IMR-90 (cell line): ENCODE measurements at regions not wholly inside any gene's neighbourhood (a gene's known extent, or its start where the extent isn't known, plus 50 kb on each side); places are given as distances from the start of the nearest gene placed in this dataset.

Experiments
- ATAC-seq: fragments of 200-7000 bp; cut with Tn5 transposase; 2 replicates; pipeline ENCODE4 v1.9.1; 2020; ENCODE audit warnings: low read depth, mild to moderate bottlenecking, moderate library complexity
- BruUV-seq: library from RNA; stranded (reverse); fragments of 400-500 nt; replicated peaks from 2 replicates; lab custom pipeline; 2021; lab: Mats Ljungman, UMichigan
- CTCF ChIA-PET: fragments of 300-600 bp; formaldehyde crosslinking; extraction: SDS; loops from one replicate; lab custom pipeline; 2021; ENCODE audit warnings: antibody characterized with exemption; lab: Yijun Ruan, JAX
- POLR2A ChIA-PET: fragments of 300-600 bp; sonication (Branson Sonifier 250); formaldehyde crosslinking; loops from one replicate; lab custom pipeline; 2022; ENCODE audit warnings: antibody characterized with exemption; ENCODE audit not compliant: unreplicated experiment; lab: Charles Lee
- DNase-seq: peaks from one replicate; pipeline ENCODE4 v3.0.0; 2013
- H2AFZ ChIP-seq: replicated peaks from 2 replicates; pipeline ENCODE3; 2013; ENCODE audit warnings: low read length, mild to moderate bottlenecking; ENCODE audit not compliant: poor library complexity
- H2AK5ac ChIP-seq: 2 replicates; pipeline ENCODE4 v1.6.1; 2013; ENCODE audit warnings: low read depth, low read length, inconsistent platforms
- H2AK9ac ChIP-seq: replicated peaks from 2 replicates; pipeline ENCODE3; 2013; ENCODE audit warnings: mild to moderate bottlenecking, low read depth, low read length, moderate library complexity; ENCODE audit not compliant: poor library complexity
- H2BK120ac ChIP-seq: 2 replicates; pipeline ENCODE4 v1.6.1; 2013; ENCODE audit warnings: low read depth, low read length, inconsistent platforms
- H2BK15ac ChIP-seq: 3 replicates; pipeline ENCODE4 v1.6.1; 2013; ENCODE audit warnings: low read depth, low read length, inconsistent platforms
- H2BK20ac ChIP-seq: 2 replicates; pipeline ENCODE4 v1.6.1; 2013; ENCODE audit warnings: low read depth, mild to moderate bottlenecking, inconsistent platforms, low read length, moderate library complexity
- H2BK5ac ChIP-seq: 2 replicates; pipeline ENCODE4 v1.6.1; 2013; ENCODE audit warnings: mild to moderate bottlenecking, low read depth, low read length, inconsistent platforms; ENCODE audit not compliant: poor library complexity, severe bottlenecking
- H3K14ac ChIP-seq: replicated peaks from 2 replicates; pipeline ENCODE4 v1.6.1; 2013; ENCODE audit warnings: low read depth, low read length, inconsistent platforms
- H3K18ac ChIP-seq: 2 replicates; pipeline ENCODE4 v1.6.1; 2013; ENCODE audit warnings: low read depth, low read length, control low read depth
- H3K23ac ChIP-seq: 2 replicates; pipeline ENCODE4 v1.6.1; 2013; ENCODE audit warnings: low read depth, low read length, inconsistent platforms
- H3K27ac ChIP-seq: 2 replicates; pipeline ENCODE4 v1.5.1; 2013; ENCODE audit warnings: mild to moderate bottlenecking, control low read depth, low read length; ENCODE audit not compliant: insufficient read depth
- H3K27me3 ChIP-seq: 2 replicates; pipeline ENCODE4 v1.6.1; 2013; ENCODE audit warnings: low read length; ENCODE audit not compliant: control insufficient read depth, insufficient read depth
- H3K36me3 ChIP-seq: 2 replicates; pipeline ENCODE4 v1.6.1; 2013; ENCODE audit warnings: low read length, mixed read lengths; ENCODE audit not compliant: control insufficient read depth, insufficient read depth
- H3K4ac ChIP-seq: 2 replicates; pipeline ENCODE4 v1.6.1; 2013; ENCODE audit warnings: low read depth, low read length, inconsistent platforms
- H3K4me1 ChIP-seq: 2 replicates; pipeline ENCODE4 v1.6.1; 2013; ENCODE audit warnings: low read length, mixed read lengths; ENCODE audit not compliant: control insufficient read depth, insufficient read depth
- H3K4me2 ChIP-seq: 2 replicates; pipeline ENCODE4 v1.6.1; 2013; ENCODE audit warnings: low read depth, mild to moderate bottlenecking, control low read depth, low read length, moderate library complexity
- H3K4me3 ChIP-seq: 2 replicates; pipeline ENCODE4 v1.5.1; 2013; ENCODE audit warnings: low read depth, mild to moderate bottlenecking, control low read depth, low read length, moderate library complexity; ENCODE audit not compliant: insufficient read depth
- H3K56ac ChIP-seq: 2 replicates; pipeline ENCODE4 v1.6.1; 2013; ENCODE audit warnings: low read length, inconsistent platforms; ENCODE audit not compliant: insufficient read depth; ENCODE audit errors: extremely low read depth
- H3K79me1 ChIP-seq, 2 experiments: 2 replicates each; pipeline ENCODE4 v1.6.1; 2013; ENCODE audit warnings: low read length in 2 of 2, inconsistent platforms in 1 of 2, low read depth in 1 of 2
- H3K9ac ChIP-seq: 2 replicates; pipeline ENCODE4 v1.6.1; 2013; ENCODE audit warnings: low read depth, low read length, control low read depth
- H3K9me1 ChIP-seq: 2 replicates; pipeline ENCODE4 v1.6.1; 2013; ENCODE audit warnings: low read length, inconsistent platforms; ENCODE audit not compliant: insufficient read depth
- H3K9me3 ChIP-seq: 2 replicates; pipeline ENCODE4 v1.6.1; 2013; ENCODE audit warnings: low read length; ENCODE audit not compliant: control insufficient read depth, insufficient read depth
- H4K20me1 ChIP-seq: 2 replicates; pipeline ENCODE4 v1.6.1; 2013; ENCODE audit warnings: low read length, inconsistent platforms; ENCODE audit not compliant: insufficient read depth
- H4K5ac ChIP-seq: 2 replicates; pipeline ENCODE4 v1.6.1; 2013; ENCODE audit warnings: mild to moderate bottlenecking, low read depth, low read length, control low read depth
- H4K8ac ChIP-seq, 2 experiments: 2 replicates each; pipeline ENCODE4 v1.6.1; 2013; ENCODE audit warnings: low read depth in 2 of 2, low read length in 2 of 2, control low read depth in 1 of 2, inconsistent platforms in 1 of 2
- H4K91ac ChIP-seq: 2 replicates; pipeline ENCODE4 v1.6.1; 2013; ENCODE audit warnings: low read depth, low read length, inconsistent platforms; ENCODE audit not compliant: insufficient read depth
- CHD1 ChIP-seq: IDR thresholded peaks from 2 replicates; pipeline ENCODE4 v1.6.1; 2012; ENCODE audit warnings: low read depth, low read length, improper control_type of control experiment
- CTCF ChIP-seq: conservative IDR thresholded peaks from 2 replicates; pipeline ENCODE4 v1.5.1; 2012; ENCODE audit warnings: mild to moderate bottlenecking, low read depth, low read length, improper control_type of control experiment
- ELK1 ChIP-seq: fragments of 150-350 bp; IDR thresholded peaks from 2 replicates; pipeline ENCODE4 v1.6.1; 2016; ENCODE audit warnings: low read depth, mild to moderate bottlenecking, low read length, moderate library complexity, borderline replicate concordance
- MXI1 ChIP-seq: IDR thresholded peaks from 2 replicates; pipeline ENCODE4 v1.6.1; 2012; ENCODE audit warnings: low read depth, mild to moderate bottlenecking, low read length, moderate library complexity, borderline replicate concordance
- NFE2L2 ChIP-seq: fragments of 150-350 bp; IDR thresholded peaks from 2 replicates; pipeline ENCODE4 v1.6.1; 2016; ENCODE audit warnings: low read depth, mild to moderate bottlenecking, low read length
- POLR2A ChIP-seq: IDR thresholded peaks from 2 replicates; pipeline ENCODE4 v1.6.1; 2012; ENCODE audit warnings: mild to moderate bottlenecking, low read depth, low read length
- RCOR1 ChIP-seq: IDR thresholded peaks from 2 replicates; pipeline ENCODE4 v1.6.1; 2012; ENCODE audit warnings: mild to moderate bottlenecking, low read length, improper control_type of control experiment; ENCODE audit not compliant: insufficient replicate concordance
- RFX5 ChIP-seq: IDR thresholded peaks from 2 replicates; pipeline ENCODE4 v1.8.0; 2012; ENCODE audit warnings: low read depth, mild to moderate bottlenecking, low read length, moderate library complexity
- SMC3 ChIP-seq: fragments of 150-350 bp; IDR thresholded peaks from 2 replicates; pipeline ENCODE4 v1.6.1; 2016; ENCODE audit warnings: low read depth, mild to moderate bottlenecking, antibody characterized with exemption, low read length, moderate library complexity
- WGBS, 2 experiments: methylation state at CpG; one replicate each; pipeline versions ENCODE4 v1.1.5 to v1.1.7; 2013; ENCODE audit warnings: missing lambda C conversion rate in 2 of 2; ENCODE audit not compliant: insufficient read length in 1 of 2; ENCODE audit errors: extremely low coverage in 2 of 2; 5-methylcytosine and 5-hydroxymethylcytosine counted together
- dilution Hi-C: fragments of 300-500 bp; cut with HindIII; formaldehyde crosslinking; loops from one replicate; pipeline ENCODE4 v1.14.3; 2018; ENCODE audit warnings: low sequenced_read_pairs; ENCODE audit not compliant: unreplicated experiment
- in situ Hi-C: fragments of 300-500 bp; cut with MboI; formaldehyde crosslinking; loops from 3 replicates; pipeline ENCODE4 v1.14.3; 2019; ENCODE audit warnings: low sequenced_read_pairs, inconsistent platforms, mixed read lengths
- intact Hi-C: fragments of 100-400 bp; cut with micrococcal nuclease; formaldehyde crosslinking; loops from 2 replicates; pipeline ENCODE4 v1.10.0; 2022
- TF ChIP-seq, protein P1 (sequence below): fragments of 150-350 bp; IDR thresholded peaks from 2 replicates; pipeline ENCODE4 v1.6.1; 2017; ENCODE audit warnings: mild to moderate bottlenecking, antibody characterized with exemption, low read length, low read depth

- Histone ChIP-seq H2AK9ac (no peak overlapping the region), H3K18ac (no peak overlapping the region), H3K27ac (no peak overlapping the region), H2BK120ac (no peak overlapping the region), H2BK20ac (no peak overlapping the region), H3K79me1 (no peaks in the 10 kb centered on the region), H3K36me3 (no peaks in the 10 kb centered on the region), H4K5ac (no peak overlapping the region), H3K27me3 (peaks cover 19% of the 10 kb centered on the region), H3K9me1 (0 out of 2 replicates have a peak, but pooled peaks cover 3% of the 10 kb centered on the region), H2AK5ac (no peak overlapping the region), H3K4me2 (no peak overlapping the region), H2BK15ac (no peak overlapping the region), H3K4me1 (no peaks in the 10 kb centered on the region), H3K23ac (no peak overlapping the region), H4K8ac (no peak overlapping the region), H3K56ac (no peak overlapping the region), H3K14ac (no peak overlapping the region), H3K9me3 (no peaks in the 10 kb centered on the region), H2AFZ (no peak overlapping the region), H4K20me1 (no peaks in the 10 kb centered on the region; the same call in 1 of the 2 replicates), H2BK5ac (no peak overlapping the region), H3K4ac (no peak overlapping the region), H3K4me3 (no peak overlapping the region), H4K91ac (no peak overlapping the region), H3K9ac (no peak overlapping the region)
- intact Hi-C loops = no loop called here
- DNase-seq (no peak), ATAC-seq (no peak)
- CTCF ChIA-PET = interaction anchor here (0.6 kb wide), 1 partner anchor 32 kb away, joined by 3 read pairs; no protein-coding TSS in a partner anchor
- POLR2A ChIA-PET = no interaction called here
- in situ Hi-C loops = no loop called here
- WGBS, 2 experiments = 80% methylated on average over 1 of the region's 12 CpGs; no CpG with 5 or more reads in 1 of the 2 experiments
- TF ChIP-seq NFE2L2 = no peak
- TF ChIP-seq CHD1 = no peak
- no peak for TF ChIP-seq RFX5
- no peak for TF ChIP-seq SMC3
- TF ChIP-seq POLR2A = no peak
- TF ChIP-seq CTCF = no peak
- no peak for TF ChIP-seq ELK1
- no peak for TF ChIP-seq RCOR1
- TF ChIP-seq MXI1 = no peak
- TF ChIP-seq, protein P1, sequence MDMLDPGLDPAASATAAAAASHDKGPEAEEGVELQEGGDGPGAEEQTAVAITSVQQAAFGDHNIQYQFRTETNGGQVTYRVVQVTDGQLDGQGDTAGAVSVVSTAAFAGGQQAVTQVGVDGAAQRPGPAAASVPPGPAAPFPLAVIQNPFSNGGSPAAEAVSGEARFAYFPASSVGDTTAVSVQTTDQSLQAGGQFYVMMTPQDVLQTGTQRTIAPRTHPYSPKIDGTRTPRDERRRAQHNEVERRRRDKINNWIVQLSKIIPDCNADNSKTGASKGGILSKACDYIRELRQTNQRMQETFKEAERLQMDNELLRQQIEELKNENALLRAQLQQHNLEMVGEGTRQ = no peak
- BruUV-seq = no TSS peak
- dilution Hi-C loops = no loop called here
These were observed 100.2 kb downstream of the MICALL2 start for GRCh38 chr7:1359051-1359400.
